GM21717 (cell line): ENCODE measurements at regions not wholly inside any gene's neighbourhood (a gene's known extent, or its start where the extent isn't known, plus 50 kb on each side); places are given as distances from the start of the nearest gene placed in this dataset.
A peak's percentile ranks its signal among the peaks of the same experiment; 100 is the strongest.

ENCODE experiments used
- ATAC-seq: cut with Tn5 transposase; IDR thresholded peaks from one replicate; pipeline ENCODE4 v1.9.1; 2021; ENCODE audit warnings: mild to moderate bottlenecking, moderate library complexity; ENCODE audit not compliant: unreplicated experiment

- no peak for ATAC-seq
Observed at GRCh38 chr15:98513428-98513986, 134.8 kb upstream of the IGF1R start.

- no peak for ATAC-seq
Observed at GRCh38 chr15:98514034-98514622, 134.2 kb upstream of the IGF1R start.

- ATAC-seq: peak; percentile 64
Observed at GRCh38 chr15:98518823-98519561, 129.3 kb upstream of the IGF1R start.

- ATAC-seq: no peak
Observed at GRCh38 chr15:98519767-98520550, 128.4 kb upstream of the IGF1R start.

- no peak for ATAC-seq
Observed at GRCh38 chr15:98522127-98522526, 126.2 kb upstream of the IGF1R start.

GRCh38 chr15:98523912-98524662 is 124.3 kb upstream of the IGF1R start:
- ATAC-seq: no peak

GRCh38 chr15:98524838-98525660 is 123.3 kb upstream of the IGF1R start:
- ATAC-seq: no peak

- no peak for ATAC-seq
Observed at GRCh38 chr15:98525661-98526001, 122.7 kb upstream of the IGF1R start.

GRCh38 chr15:98526094-98526493 is 122.2 kb upstream of the IGF1R start:
- ATAC-seq: no peak

- no peak for ATAC-seq
Observed at GRCh38 chr15:98528046-98528725, 120.2 kb upstream of the IGF1R start.

GRCh38 chr15:98529205-98530145 is 118.9 kb upstream of the IGF1R start:
- no peak for ATAC-seq

GRCh38 chr15:98530570-98530969 is 117.8 kb upstream of the IGF1R start:
- ATAC-seq: peak; percentile 49

- no peak for ATAC-seq
Observed at GRCh38 chr15:98532063-98532462, 116.3 kb upstream of the IGF1R start.

- no peak for ATAC-seq
Observed at GRCh38 chr15:98536976-98537375, 111.4 kb upstream of the IGF1R start.

GRCh38 chr15:98537516-98538060 is 110.8 kb upstream of the IGF1R start:
- ATAC-seq: no peak

GRCh38 chr15:98541519-98541918 is 106.8 kb upstream of the IGF1R start:
- ATAC-seq: no peak

GRCh38 chr15:98543237-98543636 is 105.1 kb upstream of the IGF1R start:
- ATAC-seq: no peak

GRCh38 chr15:98546329-98546728 is 102.0 kb upstream of the IGF1R start:
- no peak for ATAC-seq
